Endothelial cell of umbilical vein (primary cell): ENCODE measurements at regions not wholly inside any gene's neighbourhood (a gene's known extent, or its start where the extent isn't known, plus 50 kb on each side); places are given as distances from the start of the nearest gene placed in this dataset.

Experiments used
- EZH2 ChIP-seq: IDR thresholded peaks from 2 replicates; pipeline ENCODE4 v1.6.1; 2012; ENCODE audit warnings: borderline replicate concordance, low read depth, mild to moderate bottlenecking, moderate library complexity, low read length, inconsistent platforms; ENCODE audit not compliant: severe bottlenecking
- GATA2 ChIP-seq: IDR thresholded peaks from 2 replicates; pipeline ENCODE4 v1.7.0; 2011; ENCODE audit warnings: low read depth, mild to moderate bottlenecking, moderate library complexity, mixed read lengths, low read length; ENCODE audit not compliant: insufficient read length, insufficient read depth
- MYC ChIP-seq: IDR thresholded peaks from one replicate; pipeline ENCODE4 v1.6.1; 2011; ENCODE audit warnings: mild to moderate bottlenecking, low read depth, low read length
- TF ChIP-seq, protein P1 (sequence below), 2 donors: IDR thresholded peaks; 1 replicate in 1 of 2; 2 replicates in 1 of 2; pipeline ENCODE4 v1.5.1; 2011; ENCODE audit warnings: low read length in 2 of 2, mild to moderate bottlenecking in 2 of 2, moderate library complexity in 2 of 2, control low read depth in 1 of 2, inconsistent platforms in 1 of 2, low read depth in 1 of 2; ENCODE audit not compliant: insufficient read depth in 1 of 2; ENCODE audit errors: extremely low read depth in 1 of 2

- TF ChIP-seq, protein P1, sequence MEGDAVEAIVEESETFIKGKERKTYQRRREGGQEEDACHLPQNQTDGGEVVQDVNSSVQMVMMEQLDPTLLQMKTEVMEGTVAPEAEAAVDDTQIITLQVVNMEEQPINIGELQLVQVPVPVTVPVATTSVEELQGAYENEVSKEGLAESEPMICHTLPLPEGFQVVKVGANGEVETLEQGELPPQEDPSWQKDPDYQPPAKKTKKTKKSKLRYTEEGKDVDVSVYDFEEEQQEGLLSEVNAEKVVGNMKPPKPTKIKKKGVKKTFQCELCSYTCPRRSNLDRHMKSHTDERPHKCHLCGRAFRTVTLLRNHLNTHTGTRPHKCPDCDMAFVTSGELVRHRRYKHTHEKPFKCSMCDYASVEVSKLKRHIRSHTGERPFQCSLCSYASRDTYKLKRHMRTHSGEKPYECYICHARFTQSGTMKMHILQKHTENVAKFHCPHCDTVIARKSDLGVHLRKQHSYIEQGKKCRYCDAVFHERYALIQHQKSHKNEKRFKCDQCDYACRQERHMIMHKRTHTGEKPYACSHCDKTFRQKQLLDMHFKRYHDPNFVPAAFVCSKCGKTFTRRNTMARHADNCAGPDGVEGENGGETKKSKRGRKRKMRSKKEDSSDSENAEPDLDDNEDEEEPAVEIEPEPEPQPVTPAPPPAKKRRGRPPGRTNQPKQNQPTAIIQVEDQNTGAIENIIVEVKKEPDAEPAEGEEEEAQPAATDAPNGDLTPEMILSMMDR (IDR thresholded peaks at IDR 0.05; ENCODE audit: extremely low read depth in 1 of 2, insufficient read depth in 1 of 2, low read depth in 1 of 2, low read length in 2 of 2), result no peak
- TF ChIP-seq GATA2 (no peak), MYC (no peak), EZH2 (no peak)
Observed at GRCh38 chr3:148202386-148202785, 495.3 kb upstream of the AGTR1 start.
